Activated CD8-positive, alpha-beta memory T cell treated with anti-CD3 and anti-CD28 coated beads for 48 hours (primary cell): ENCODE measurements at regions not wholly inside any gene's neighbourhood (a gene's known extent, or its start where the extent isn't known, plus 50 kb on each side); places are given as distances from the start of the nearest gene placed in this dataset.
"Not testable (repeated sequence)": the region's sequence is repeated elsewhere in the genome, so short reads cannot be mapped to it uniquely, and the experiment has no call there.

Experiments
- DNase-seq, 3 experiments: peaks; one replicate each; pipeline ENCODE4 v3.0.0-alpha.2; 2020; ENCODE audit warnings: low read depth in 2 of 3, low spot score in 2 of 3

GRCh38 chr10:27390681-27391080, 113.4 kb upstream of the RAB18 start:
- DNase-seq: no peak

- DNase-seq: no peak
Observed at GRCh38 chr10:27388761-27389399, 115.2 kb upstream of the RAB18 start.

- no peak for DNase-seq
Observed at GRCh38 chr10:27383595-27384542, 120.2 kb upstream of the RAB18 start.

GRCh38 chr10:27382176-27382575, 121.9 kb upstream of the RAB18 start:
- no peak for DNase-seq

GRCh38 chr10:27380929-27381358, 123.2 kb upstream of the RAB18 start:
- no peak for DNase-seq

GRCh38 chr10:27379041-27379440, 125.1 kb upstream of the RAB18 start:
- DNase-seq: not testable (repeated sequence)

- no peak for DNase-seq
Observed at GRCh38 chr10:27373566-27374160, 130.4 kb upstream of the RAB18 start.

GRCh38 chr10:27372095-27372494, 131.5 kb upstream of the ACBD5 start:
- no peak for DNase-seq

- DNase-seq: not testable (repeated sequence)
Observed at GRCh38 chr10:27371375-27371774, 130.8 kb upstream of the ACBD5 start.

- no peak for DNase-seq
Observed at GRCh38 chr10:27369880-27370279, 129.3 kb upstream of the ACBD5 start.

GRCh38 chr10:27368706-27369105, 128.1 kb upstream of the ACBD5 start:
- DNase-seq: no peak

GRCh38 chr10:27366769-27367168, 126.2 kb upstream of the ACBD5 start:
- no peak for DNase-seq

- DNase-seq: no peak
Observed at GRCh38 chr10:27364028-27364427, 123.4 kb upstream of the ACBD5 start.

- peak; percentile 49 to 66 (median 61) for DNase-seq
Observed at GRCh38 chr10:27360581-27361172, 120.1 kb upstream of the ACBD5 start.

- no peak for DNase-seq
Observed at GRCh38 chr10:27359792-27360355, 119.3 kb upstream of the ACBD5 start.

GRCh38 chr10:27356738-27357137, 116.1 kb upstream of the ACBD5 start:
- DNase-seq: no peak

GRCh38 chr10:27355918-27356573, 115.4 kb upstream of the ACBD5 start:
- DNase-seq: no peak

- not testable (repeated sequence) for DNase-seq
Observed at GRCh38 chr10:27354643-27355270, 114.2 kb upstream of the ACBD5 start.

GRCh38 chr10:27354100-27354499, 113.5 kb upstream of the ACBD5 start:
- DNase-seq: not testable (repeated sequence)

GRCh38 chr10:27349987-27350386, 109.4 kb upstream of the ACBD5 start:
- no peak for DNase-seq
